GM12878 (cell line): ENCODE measurements at regions not wholly inside any gene's neighbourhood (a gene's known extent, or its start where the extent isn't known, plus 50 kb on each side); places are given as distances from the start of the nearest gene placed in this dataset.

Experiments
- ATAC-seq: fragments of 200-7000 bp; cut with Tn5 transposase; 3 replicates; pipeline ENCODE4 v1.9.1; 2020; ENCODE audit warnings: mild to moderate bottlenecking, moderate library complexity
- BruUV-seq: library from RNA; stranded (reverse); fragments of 400-500 nt; replicated peaks from 2 replicates; lab custom pipeline; 2021; lab: Mats Ljungman, UMichigan
- CTCF ChIA-PET: fragments of 300-600 bp; sonication (Branson Sonifier 250); formaldehyde crosslinking; extraction: SDS; loops from one replicate; lab custom pipeline; 2021; ENCODE audit warnings: inconsistent platforms; lab: Yijun Ruan, JAX
- POLR2A ChIA-PET: fragments of 350-600 bp; formaldehyde crosslinking; extraction: SDS; loops from one replicate; lab custom pipeline; 2021; ENCODE audit warnings: inconsistent platforms; lab: Charles Lee
- RAD21 ChIA-PET: fragments of 300-600 bp; sonication (Branson Sonifier 250); formaldehyde crosslinking; loops from one replicate; lab custom pipeline; 2023; ENCODE audit warnings: antibody characterized with exemption; ENCODE audit not compliant: unreplicated experiment; lab: Charles Lee
- SMC1A ChIA-PET: fragments of 300-600 bp; sonication (Branson Sonifier 250); formaldehyde crosslinking; loops from one replicate; lab custom pipeline; 2023; ENCODE audit not compliant: unreplicated experiment, uncharacterized antibody; lab: Charles Lee
- DNase-seq: peaks from one replicate; pipeline ENCODE4 v3.0.0-alpha.2; 2011; ENCODE audit warnings: low read depth, low spot score
- FAIRE-seq: peaks from 3 replicates; lab custom pipeline; 2011; peaks lifted over from hg19 to GRCh38; lab: Jason Lieb, UNC
- H2AFZ ChIP-seq: 2 replicates; pipeline ENCODE4 v1.6.0; 2011; ENCODE audit warnings: low read depth, low read length, control low read depth; ENCODE audit not compliant: control insufficient read depth
- H3K27ac ChIP-seq: 2 replicates; pipeline ENCODE4 v1.5.1; 2011; ENCODE audit warnings: control low read depth; ENCODE audit not compliant: control insufficient read depth, insufficient read depth
- H3K27me3 ChIP-seq, 2 experiments: replicated peaks in 1 of 2; 2 replicates each; pipeline versions ENCODE4 v1.6.0 to v1.6.1; 2011; ENCODE audit warnings: low read length in 1 of 2; ENCODE audit not compliant: control insufficient read depth in 2 of 2, insufficient read depth in 2 of 2
- H3K36me3 ChIP-seq, 2 experiments: 2 replicates each; pipeline ENCODE4 v1.5.1; 2011; ENCODE audit warnings: low read length in 1 of 2; ENCODE audit not compliant: control insufficient read depth in 2 of 2, insufficient read depth in 2 of 2
- H3K4me1 ChIP-seq: 2 replicates; pipeline ENCODE4 v1.6.1; 2011; ENCODE audit warnings: mild to moderate bottlenecking, low read length, moderate library complexity, mixed read lengths; ENCODE audit not compliant: control insufficient read depth, insufficient read depth
- H3K4me2 ChIP-seq: 2 replicates; pipeline ENCODE4 v1.6.0; 2011; ENCODE audit warnings: control low read depth; ENCODE audit not compliant: control insufficient read depth, insufficient read depth
- H3K4me3 ChIP-seq: fragments of 200-600 bp; sonication (generic); 2 replicates; pipeline ENCODE4 v1.5.1; 2016
- H3K79me2 ChIP-seq: 2 replicates; pipeline ENCODE4 v1.6.0; 2011; ENCODE audit warnings: low read length; ENCODE audit not compliant: control insufficient read depth, insufficient read depth
- H3K9ac ChIP-seq: 2 replicates; pipeline ENCODE4 v1.8.0; 2011; ENCODE audit warnings: low read length, control low read depth, mixed read lengths; ENCODE audit not compliant: control insufficient read depth, insufficient read depth
- H3K9me3 ChIP-seq: replicated peaks from 3 replicates; pipeline ENCODE4 v1.5.1; 2011; ENCODE audit warnings: mild to moderate bottlenecking, low read length; ENCODE audit not compliant: control insufficient read depth, insufficient read depth
- H4K20me1 ChIP-seq: 2 replicates; pipeline ENCODE4 v1.6.0; 2011; ENCODE audit not compliant: control insufficient read depth, insufficient read depth
- CBX3 ChIP-seq: fragments of 200-600 bp; sonication (generic); IDR thresholded peaks from 2 replicates; pipeline ENCODE4 v1.6.1; 2016; ENCODE audit warnings: low read depth, borderline replicate concordance
- CHD2 ChIP-seq: IDR thresholded peaks from 2 replicates; pipeline ENCODE4 v1.6.1; 2011; ENCODE audit warnings: low read depth, low read length, improper control_type of control experiment, borderline replicate concordance
- JUND ChIP-seq: IDR thresholded peaks from 2 replicates; pipeline ENCODE4 v1.6.1; 2012; ENCODE audit warnings: low read depth, mild to moderate bottlenecking, low read length, improper control_type of control experiment, moderate library complexity
- KLF5 ChIP-seq: fragments of 450-650 bp; IDR thresholded peaks from 2 replicates; pipeline ENCODE4 v1.6.1; 2014; ENCODE audit warnings: mild to moderate bottlenecking; ENCODE audit not compliant: partially characterized antibody
- MEF2B ChIP-seq: fragments of 450-650 bp; IDR thresholded peaks from 2 replicates; pipeline ENCODE4 v1.6.1; 2018; ENCODE audit warnings: mild to moderate bottlenecking, moderate library complexity; ENCODE audit not compliant: partially characterized antibody, poor library complexity, severe bottlenecking
- POU2F2 ChIP-seq: IDR thresholded peaks from 3 replicates; pipeline ENCODE4 v1.6.1; 2011; ENCODE audit warnings: low read depth, mild to moderate bottlenecking, low read length, borderline replicate concordance
- SMC3 ChIP-seq: IDR thresholded peaks from 2 replicates; pipeline ENCODE4 v1.6.1; 2011; ENCODE audit warnings: low read length, improper control_type of control experiment, borderline replicate concordance
- WGBS: methylation state at CpG from one replicate; pipeline ENCODE4 v1.1.6; 2016; ENCODE audit warnings: low lambda C conversion rate; ENCODE audit not compliant: insufficient replicate concordance, insufficient coverage; ENCODE audit errors: missing lambda C conversion rate; 5-methylcytosine and 5-hydroxymethylcytosine counted together
- in situ Hi-C: fragments of 300-500 bp; cut with MboI; formaldehyde crosslinking; loops from 9 replicates; pipeline ENCODE4 v1.14.3; 2018; ENCODE audit warnings: mixed read lengths
- intact Hi-C: fragments of 100-400 bp; cut with micrococcal nuclease; formaldehyde crosslinking; loops from one replicate; pipeline ENCODE4 v1.14.2; 2022; ENCODE audit not compliant: unreplicated experiment
- TF ChIP-seq, protein P1 (sequence below): IDR thresholded peaks from 2 replicates; pipeline ENCODE4 v1.6.1; 2012; ENCODE audit warnings: low read depth, low read length, improper control_type of control experiment
- TF ChIP-seq, protein P2 (sequence below): fragments of 450-650 bp; formaldehyde crosslinking; IDR thresholded peaks from 2 replicates; pipeline ENCODE4 v1.5.0; 2022; ENCODE audit warnings: mild to moderate bottlenecking, missing genetic modification characterization
- TF ChIP-seq, protein P3 (sequence below): IDR thresholded peaks from 2 replicates; pipeline ENCODE4 v1.6.1; 2011; ENCODE audit warnings: low read depth, low read length, improper control_type of control experiment, borderline replicate concordance

DNA sequence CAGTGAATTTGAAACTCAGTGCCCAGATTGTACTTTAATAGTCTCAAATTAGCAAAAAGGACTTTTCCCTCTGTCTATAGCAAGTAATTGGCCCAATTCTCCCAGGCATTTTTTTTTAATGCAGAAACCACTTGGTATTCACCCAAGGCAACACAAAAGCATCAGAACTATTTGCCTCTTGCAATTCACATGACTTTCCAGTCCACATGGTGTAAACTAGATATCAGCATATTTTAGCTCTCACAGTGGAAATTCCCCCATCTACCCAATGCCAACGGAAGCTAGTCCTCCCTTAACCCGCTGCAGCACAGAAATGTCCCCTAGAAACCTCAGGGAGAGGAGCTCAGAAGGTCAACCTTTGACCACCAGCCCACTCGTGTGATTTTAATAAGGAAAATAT, 103.4 kb upstream of the CDYL start:
- no peaks in the 10 kb centered on the region for H4K20me1 ChIP-seq
- H3K9me3 ChIP-seq: no peaks in the 10 kb centered on the region
- H3K27me3 ChIP-seq: no peaks in the 10 kb centered on the region
- no peak overlapping the region for H3K4me2 ChIP-seq
- no peaks in the 10 kb centered on the region for H3K4me1 ChIP-seq
- ChIA-PET RAD21 (no interaction called here), CTCF (no interaction called here), POLR2A (no interaction called here), SMC1A (no interaction called here)
- no TSS peak for BruUV-seq
- H3K9ac ChIP-seq: no peak overlapping the region
- intact Hi-C loops (no loop called here), in situ Hi-C loops (no loop called here)
- H3K79me2 ChIP-seq: no peaks in the 10 kb centered on the region
- ATAC-seq: no peak
- no peak overlapping the region for H3K4me3 ChIP-seq
- no peaks in the 10 kb centered on the region for H3K36me3 ChIP-seq
- no peak overlapping the region for H3K27ac ChIP-seq
- no peak for DNase-seq
- TF ChIP-seq MEF2B (no peak), SMC3 (no peak)
- 25% methylated on average over 3 of the region's 3 CpGs for WGBS
- no peak overlapping the region for H2AFZ ChIP-seq
- FAIRE-seq: no peak

DNA sequence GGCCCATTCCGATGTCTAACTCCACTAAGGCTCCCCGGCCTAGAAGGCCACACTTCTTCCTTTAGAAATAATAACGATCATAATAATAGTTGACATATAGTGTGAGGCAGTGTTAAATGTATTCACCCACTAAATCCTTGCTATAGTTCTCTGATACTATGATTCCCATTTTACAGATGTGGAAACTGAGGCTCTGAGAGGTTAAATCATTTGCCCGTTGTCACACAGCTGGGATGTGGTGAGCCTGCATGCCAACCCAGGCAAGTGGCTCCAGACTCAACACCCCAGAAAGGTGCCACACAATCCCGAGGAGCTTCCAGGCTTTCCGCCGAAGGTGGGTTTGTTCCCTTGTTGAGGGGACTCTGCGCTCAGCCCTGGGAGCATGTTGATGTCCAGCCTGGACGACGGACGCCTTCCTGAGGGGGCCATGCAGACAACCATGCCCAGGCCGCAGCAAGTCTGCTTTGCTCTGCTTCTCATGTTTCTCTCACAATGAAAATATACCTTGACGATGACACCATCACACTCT, 104.6 kb upstream of the CDYL start:
- RAD21 ChIA-PET: no interaction called here
- SMC1A ChIA-PET: no interaction called here
- Histone ChIP-seq H4K20me1 (no peaks in the 10 kb centered on the region), H3K27me3 (no peaks in the 10 kb centered on the region), H3K4me3 (no peak overlapping the region), H3K9me3 (no peaks in the 10 kb centered on the region), H3K4me1 (no peaks in the 10 kb centered on the region), H3K27ac (no peak overlapping the region), H3K79me2 (no peaks in the 10 kb centered on the region), H3K9ac (no peak overlapping the region), H2AFZ (no peak overlapping the region), H3K4me2 (no peak overlapping the region), H3K36me3 (no peaks in the 10 kb centered on the region)
- intact Hi-C loops (no loop called here), in situ Hi-C loops (no loop called here)
- WGBS: 44% methylated on average over 12 of the region's 13 CpGs
- DNase-seq (no peak), FAIRE-seq (no peak), ATAC-seq (no peak)
- CTCF ChIA-PET: no interaction called here
- POLR2A ChIA-PET: interaction anchor here (0.5 to 0.7 kb wide), 2 partner anchors 146 to 680 kb away, joined by 3 to 4 read pairs; no protein-coding TSS in a partner anchor
- no TSS peak for BruUV-seq
- no peak for TF ChIP-seq POU2F2
- TF ChIP-seq, protein P1, sequence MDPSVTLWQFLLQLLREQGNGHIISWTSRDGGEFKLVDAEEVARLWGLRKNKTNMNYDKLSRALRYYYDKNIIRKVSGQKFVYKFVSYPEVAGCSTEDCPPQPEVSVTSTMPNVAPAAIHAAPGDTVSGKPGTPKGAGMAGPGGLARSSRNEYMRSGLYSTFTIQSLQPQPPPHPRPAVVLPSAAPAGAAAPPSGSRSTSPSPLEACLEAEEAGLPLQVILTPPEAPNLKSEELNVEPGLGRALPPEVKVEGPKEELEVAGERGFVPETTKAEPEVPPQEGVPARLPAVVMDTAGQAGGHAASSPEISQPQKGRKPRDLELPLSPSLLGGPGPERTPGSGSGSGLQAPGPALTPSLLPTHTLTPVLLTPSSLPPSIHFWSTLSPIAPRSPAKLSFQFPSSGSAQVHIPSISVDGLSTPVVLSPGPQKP: no peak
- TF ChIP-seq JUND: no peak
- no peak for TF ChIP-seq CBX3
- no peak for TF ChIP-seq KLF5
- TF ChIP-seq, protein P2, sequence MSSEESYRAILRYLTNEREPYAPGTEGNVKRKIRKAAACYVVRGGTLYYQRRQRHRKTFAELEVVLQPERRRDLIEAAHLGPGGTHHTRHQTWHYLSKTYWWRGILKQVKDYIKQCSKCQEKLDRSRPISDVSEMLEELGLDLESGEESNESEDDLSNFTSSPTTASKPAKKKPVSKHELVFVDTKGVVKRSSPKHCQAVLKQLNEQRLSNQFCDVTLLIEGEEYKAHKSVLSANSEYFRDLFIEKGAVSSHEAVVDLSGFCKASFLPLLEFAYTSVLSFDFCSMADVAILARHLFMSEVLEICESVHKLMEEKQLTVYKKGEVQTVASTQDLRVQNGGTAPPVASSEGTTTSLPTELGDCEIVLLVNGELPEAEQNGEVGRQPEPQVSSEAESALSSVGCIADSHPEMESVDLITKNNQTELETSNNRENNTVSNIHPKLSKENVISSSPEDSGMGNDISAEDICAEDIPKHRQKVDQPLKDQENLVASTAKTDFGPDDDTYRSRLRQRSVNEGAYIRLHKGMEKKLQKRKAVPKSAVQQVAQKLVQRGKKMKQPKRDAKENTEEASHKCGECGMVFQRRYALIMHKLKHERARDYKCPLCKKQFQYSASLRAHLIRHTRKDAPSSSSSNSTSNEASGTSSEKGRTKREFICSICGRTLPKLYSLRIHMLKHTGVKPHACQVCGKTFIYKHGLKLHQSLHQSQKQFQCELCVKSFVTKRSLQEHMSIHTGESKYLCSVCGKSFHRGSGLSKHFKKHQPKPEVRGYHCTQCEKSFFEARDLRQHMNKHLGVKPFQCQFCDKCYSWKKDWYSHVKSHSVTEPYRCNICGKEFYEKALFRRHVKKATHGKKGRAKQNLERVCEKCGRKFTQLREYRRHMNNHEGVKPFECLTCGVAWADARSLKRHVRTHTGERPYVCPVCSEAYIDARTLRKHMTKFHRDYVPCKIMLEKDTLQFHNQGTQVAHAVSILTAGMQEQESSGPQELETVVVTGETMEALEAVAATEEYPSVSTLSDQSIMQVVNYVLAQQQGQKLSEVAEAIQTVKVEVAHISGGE (CRISPR knock-in tag): no peak
- TF ChIP-seq CHD2: no peak
- TF ChIP-seq, protein P3, sequence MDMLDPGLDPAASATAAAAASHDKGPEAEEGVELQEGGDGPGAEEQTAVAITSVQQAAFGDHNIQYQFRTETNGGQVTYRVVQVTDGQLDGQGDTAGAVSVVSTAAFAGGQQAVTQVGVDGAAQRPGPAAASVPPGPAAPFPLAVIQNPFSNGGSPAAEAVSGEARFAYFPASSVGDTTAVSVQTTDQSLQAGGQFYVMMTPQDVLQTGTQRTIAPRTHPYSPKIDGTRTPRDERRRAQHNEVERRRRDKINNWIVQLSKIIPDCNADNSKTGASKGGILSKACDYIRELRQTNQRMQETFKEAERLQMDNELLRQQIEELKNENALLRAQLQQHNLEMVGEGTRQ: no peak
